Mammary epithelial cell (primary cell): ENCODE measurements at regions not wholly inside any gene's neighbourhood (a gene's known extent, or its start where the extent isn't known, plus 50 kb on each side); places are given as distances from the start of the nearest gene placed in this dataset.
"Not testable (repeated sequence)": the region's sequence is repeated elsewhere in the genome, so short reads cannot be mapped to it uniquely, and the experiment has no call there.

Source experiments
- EZH2 ChIP-seq: IDR thresholded peaks from 2 replicates; pipeline ENCODE4 v1.6.1; 2012; ENCODE audit warnings: low read length, inconsistent platforms, borderline replicate concordance
- TF ChIP-seq, protein P1 (sequence below), 2 donors: IDR thresholded peaks in 1 of 2; conservative IDR thresholded peaks in 1 of 2; 2 replicates each; pipeline ENCODE4 v1.5.1; 2011 to 2012; ENCODE audit warnings: inconsistent platforms in 2 of 2, low read length in 2 of 2, mild to moderate bottlenecking in 2 of 2, control low read depth in 1 of 2, low read depth in 1 of 2; ENCODE audit not compliant: insufficient read depth in 1 of 2; ENCODE audit errors: extremely low read depth in 1 of 2

DNA sequence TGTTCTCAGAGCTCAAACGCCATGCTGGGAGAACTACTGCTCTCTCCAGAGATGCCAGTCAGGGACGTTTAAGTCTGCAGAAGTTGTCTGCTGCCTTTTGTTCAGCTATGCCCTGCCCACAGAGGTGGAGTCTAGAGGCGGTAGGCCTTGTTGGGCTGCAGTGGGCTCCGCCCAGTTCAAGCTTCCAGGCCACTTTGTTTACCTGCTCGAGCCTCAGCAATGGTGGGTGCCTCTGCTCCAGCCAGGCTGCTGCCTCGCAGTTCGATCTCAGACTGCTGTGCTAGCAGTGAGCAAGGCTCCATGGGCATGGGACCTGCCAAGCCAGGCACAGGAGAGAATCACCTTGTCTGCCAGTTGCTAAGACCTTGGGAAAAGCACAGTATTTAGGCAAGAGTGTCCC, 869.3 kb downstream of the TMTC2 start:
- TF ChIP-seq, protein P1, sequence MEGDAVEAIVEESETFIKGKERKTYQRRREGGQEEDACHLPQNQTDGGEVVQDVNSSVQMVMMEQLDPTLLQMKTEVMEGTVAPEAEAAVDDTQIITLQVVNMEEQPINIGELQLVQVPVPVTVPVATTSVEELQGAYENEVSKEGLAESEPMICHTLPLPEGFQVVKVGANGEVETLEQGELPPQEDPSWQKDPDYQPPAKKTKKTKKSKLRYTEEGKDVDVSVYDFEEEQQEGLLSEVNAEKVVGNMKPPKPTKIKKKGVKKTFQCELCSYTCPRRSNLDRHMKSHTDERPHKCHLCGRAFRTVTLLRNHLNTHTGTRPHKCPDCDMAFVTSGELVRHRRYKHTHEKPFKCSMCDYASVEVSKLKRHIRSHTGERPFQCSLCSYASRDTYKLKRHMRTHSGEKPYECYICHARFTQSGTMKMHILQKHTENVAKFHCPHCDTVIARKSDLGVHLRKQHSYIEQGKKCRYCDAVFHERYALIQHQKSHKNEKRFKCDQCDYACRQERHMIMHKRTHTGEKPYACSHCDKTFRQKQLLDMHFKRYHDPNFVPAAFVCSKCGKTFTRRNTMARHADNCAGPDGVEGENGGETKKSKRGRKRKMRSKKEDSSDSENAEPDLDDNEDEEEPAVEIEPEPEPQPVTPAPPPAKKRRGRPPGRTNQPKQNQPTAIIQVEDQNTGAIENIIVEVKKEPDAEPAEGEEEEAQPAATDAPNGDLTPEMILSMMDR (conservative IDR thresholded peaks at IDR 0.05 in 1 of 2, IDR thresholded peaks at IDR 0.05 in 1 of 2; ENCODE audit: extremely low read depth in 1 of 2, insufficient read depth in 1 of 2, low read depth in 1 of 2, low read length in 2 of 2) = not testable (repeated sequence)
- not testable (repeated sequence) for TF ChIP-seq EZH2
